HEK293T (cell line): ENCODE measurements at regions not wholly inside any gene's neighbourhood (a gene's known extent, or its start where the extent isn't known, plus 50 kb on each side); places are given as distances from the start of the nearest gene placed in this dataset.

Experiments
- CTCF ChIA-PET: fragments of 350-600 bp; formaldehyde crosslinking; extraction: SDS; loops from one replicate; lab custom pipeline; 2021; ENCODE audit warnings: antibody characterized with exemption, inconsistent platforms; lab: Yijun Ruan, JAX
- POLR2A ChIA-PET: fragments of 350-600 bp; formaldehyde crosslinking; extraction: SDS; loops from one replicate; lab custom pipeline; 2020; ENCODE audit warnings: antibody characterized with exemption, inconsistent platforms; lab: Yijun Ruan, JAX
- DNase-seq: peaks from one replicate; pipeline ENCODE4 v3.0.0; 2012; ENCODE audit warnings: mixed read lengths; ENCODE audit errors: extremely low spot score
- ARNT ChIP-seq: fragments of 450-650 bp; IDR thresholded peaks from 2 replicates; pipeline ENCODE4 v1.6.1; 2017; ENCODE audit warnings: mild to moderate bottlenecking
- BHLHE40 ChIP-seq: fragments of 450-650 bp; IDR thresholded peaks from 2 replicates; pipeline ENCODE4 v1.6.1; 2016; ENCODE audit warnings: mild to moderate bottlenecking, moderate library complexity, borderline replicate concordance
- CTBP1 ChIP-seq: fragments of 450-650 bp; IDR thresholded peaks from 2 replicates; pipeline ENCODE4 v1.6.1; 2016; ENCODE audit warnings: borderline replicate concordance
- ELF4 ChIP-seq: fragments of 450-650 bp; IDR thresholded peaks from 2 replicates; pipeline ENCODE4 v1.6.1; 2017; ENCODE audit warnings: antibody characterized with exemption
- FOXA1 ChIP-seq: fragments of 450-650 bp; IDR thresholded peaks from 2 replicates; pipeline ENCODE4 v1.6.1; 2016; ENCODE audit warnings: mild to moderate bottlenecking
- FOXK2 ChIP-seq: fragments of 450-650 bp; IDR thresholded peaks from 2 replicates; pipeline ENCODE4 v1.6.1; 2016; ENCODE audit warnings: mild to moderate bottlenecking
- FOXM1 ChIP-seq: fragments of 450-650 bp; IDR thresholded peaks from 2 replicates; pipeline ENCODE4 v1.6.1; 2017; ENCODE audit warnings: mild to moderate bottlenecking, borderline replicate concordance
- HDGF ChIP-seq: fragments of 450-650 bp; IDR thresholded peaks from 2 replicates; pipeline ENCODE4 v1.6.1; 2017; ENCODE audit warnings: antibody characterized with exemption, borderline replicate concordance
- L3MBTL2 ChIP-seq: fragments of 450-650 bp; conservative IDR thresholded peaks from 2 replicates; pipeline ENCODE4 v1.6.1; 2016; ENCODE audit warnings: mild to moderate bottlenecking
- LEF1 ChIP-seq: fragments of 450-650 bp; IDR thresholded peaks from 2 replicates; pipeline ENCODE4 v1.6.1; 2017; ENCODE audit warnings: mild to moderate bottlenecking, borderline replicate concordance
- NFRKB ChIP-seq: fragments of 450-650 bp; IDR thresholded peaks from 2 replicates; pipeline ENCODE4 v1.6.1; 2016; ENCODE audit warnings: mild to moderate bottlenecking, moderate library complexity
- SP1 ChIP-seq: fragments of 450-650 bp; IDR thresholded peaks from 2 replicates; pipeline ENCODE4 v1.6.1; 2017
- SUZ12 ChIP-seq: fragments of 450-650 bp; IDR thresholded peaks from 2 replicates; pipeline ENCODE4 v1.6.1; 2016; ENCODE audit warnings: mild to moderate bottlenecking
- TARDBP ChIP-seq: fragments of 450-650 bp; IDR thresholded peaks from 2 replicates; pipeline ENCODE4 v1.6.1; 2016
- ZNF384 ChIP-seq: fragments of 450-650 bp; IDR thresholded peaks from 2 replicates; pipeline ENCODE4 v1.6.1; 2016
- TF ChIP-seq, protein P1 (sequence below): fragments of 450-650 bp; IDR thresholded peaks from 2 replicates; pipeline ENCODE4 v1.6.1; 2016

DNA sequence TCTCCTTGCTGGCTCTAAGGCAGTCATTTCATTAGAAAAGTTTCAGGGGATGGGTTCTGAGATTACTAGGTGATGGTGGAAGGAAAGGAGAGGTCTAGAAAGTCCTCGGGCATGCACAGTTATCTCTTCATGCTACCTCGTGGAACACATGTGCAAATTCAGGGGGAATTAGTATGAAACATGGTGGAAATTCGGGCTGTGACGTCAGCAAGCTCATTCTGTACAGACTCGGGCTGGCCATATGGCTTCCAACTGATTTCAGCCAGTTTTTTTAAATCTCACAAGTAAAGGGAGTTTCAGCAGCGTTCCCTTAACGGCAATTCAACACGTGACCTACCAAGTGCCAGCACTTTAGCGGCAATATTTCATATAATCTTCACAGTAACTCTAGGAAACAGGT is 251.1 kb downstream of the TBL1XR1 start:
- TF ChIP-seq SP1 (no peak), CTBP1 (no peak), BHLHE40 (no peak), TARDBP (no peak), FOXA1 (no peak), NFRKB (no peak), ARNT (no peak), SUZ12 (no peak), HDGF (no peak), ZNF384 (no peak), FOXK2 (no peak), LEF1 (no peak), ELF4 (no peak), L3MBTL2 (no peak), FOXM1 (no peak)
- TF ChIP-seq, protein P1, sequence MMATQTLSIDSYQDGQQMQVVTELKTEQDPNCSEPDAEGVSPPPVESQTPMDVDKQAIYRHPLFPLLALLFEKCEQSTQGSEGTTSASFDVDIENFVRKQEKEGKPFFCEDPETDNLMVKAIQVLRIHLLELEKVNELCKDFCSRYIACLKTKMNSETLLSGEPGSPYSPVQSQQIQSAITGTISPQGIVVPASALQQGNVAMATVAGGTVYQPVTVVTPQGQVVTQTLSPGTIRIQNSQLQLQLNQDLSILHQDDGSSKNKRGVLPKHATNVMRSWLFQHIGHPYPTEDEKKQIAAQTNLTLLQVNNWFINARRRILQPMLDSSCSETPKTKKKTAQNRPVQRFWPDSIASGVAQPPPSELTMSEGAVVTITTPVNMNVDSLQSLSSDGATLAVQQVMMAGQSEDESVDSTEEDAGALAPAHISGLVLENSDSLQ, result no peak
- CTCF ChIA-PET, result no interaction called here

DNA sequence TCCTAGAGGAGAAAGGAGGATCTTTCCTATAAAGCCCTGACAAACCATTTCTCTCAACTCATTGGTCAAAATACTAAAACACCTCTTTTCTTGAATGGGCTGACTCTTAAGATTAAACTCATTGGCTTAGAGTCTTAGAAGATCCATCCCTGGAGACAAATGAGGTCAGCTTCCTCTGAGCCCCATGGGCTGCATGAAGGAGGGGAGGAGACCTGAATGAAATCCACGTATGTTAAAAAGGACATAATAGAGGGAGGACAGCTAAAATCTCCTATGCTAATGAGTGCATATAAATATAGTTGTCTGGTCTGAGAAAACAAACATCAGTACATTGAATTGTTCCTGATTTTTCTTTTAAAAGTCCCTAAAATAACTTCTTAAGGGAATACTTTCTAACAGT is 255.0 kb downstream of the TBL1XR1 start:
- ChIA-PET CTCF (no interaction called here), POLR2A (no interaction called here)
- TF ChIP-seq L3MBTL2 (no peak), NFRKB (no peak)
- no peak for DNase-seq

More for the DNA sequence above, 251.1 kb downstream of the TBL1XR1 start:
- POLR2A ChIA-PET, result no interaction called here
- DNase-seq, result no peak

DNA sequence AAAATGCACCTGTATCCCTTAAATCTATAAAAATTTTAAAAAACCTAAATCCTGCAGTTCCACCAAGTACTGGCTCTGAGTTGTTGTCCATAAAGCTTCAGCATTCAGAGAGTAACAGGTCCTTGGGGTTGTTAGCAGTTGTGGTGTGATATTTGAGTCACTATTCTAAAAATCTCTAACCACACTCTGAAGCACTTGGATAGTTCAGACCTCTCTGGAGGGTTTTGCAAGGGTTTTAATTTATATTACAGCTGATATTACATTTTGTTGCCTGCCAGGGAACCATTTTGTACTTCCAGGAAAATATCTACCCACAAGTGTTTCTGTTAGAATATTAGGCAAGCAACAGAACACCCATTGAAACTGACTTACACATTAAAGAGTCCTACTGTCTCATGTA is 255.6 kb downstream of the TBL1XR1 start:
- POLR2A ChIA-PET, result no interaction called here
- CTCF ChIA-PET, result no interaction called here
- TF ChIP-seq ELF4 (no peak), FOXK2 (no peak)
- no peak for DNase-seq

DNA sequence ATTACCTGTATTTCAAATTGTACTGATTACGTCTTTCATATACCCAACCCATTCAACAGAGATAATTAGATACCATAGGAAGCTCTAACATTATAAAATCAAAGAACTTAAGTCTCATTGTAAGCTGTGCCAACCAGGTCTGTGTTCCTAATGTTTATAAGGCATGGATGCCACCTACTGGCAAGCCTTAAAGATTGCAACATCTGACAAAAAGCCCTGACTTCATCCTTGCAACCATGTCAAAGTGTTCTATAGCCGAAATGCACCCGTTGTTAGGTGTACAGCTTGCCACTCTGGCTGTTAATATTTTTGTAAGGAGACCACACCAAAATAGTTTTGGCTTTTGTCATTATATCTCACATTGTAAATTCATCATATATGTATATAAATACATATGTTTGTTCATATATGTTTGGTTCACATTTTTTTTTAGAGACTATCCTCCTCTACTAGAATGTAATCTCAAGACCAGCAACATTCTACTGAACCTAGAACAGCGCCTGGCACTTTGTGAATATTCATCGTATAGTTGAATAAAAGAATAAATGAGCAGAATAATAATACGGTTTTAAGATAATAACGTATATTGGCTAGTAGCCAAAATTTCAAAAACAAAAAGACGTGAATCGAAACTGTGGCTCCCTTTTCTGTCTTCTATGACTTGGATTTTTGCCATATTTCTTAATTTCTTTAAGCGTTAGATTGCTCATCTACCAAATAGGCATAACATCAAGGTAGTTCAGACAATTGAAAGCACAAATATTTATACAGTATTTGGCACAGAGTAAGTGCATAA is 258.1 kb downstream of the TBL1XR1 start:
- POLR2A ChIA-PET, result no interaction called here
- peak; percentile 68 for DNase-seq
- TF ChIP-seq ARNT (no peak), NFRKB (no peak), HDGF (no peak), LEF1 (no peak), L3MBTL2 (no peak), FOXK2 (no peak), CTBP1 (no peak), FOXA1 (no peak), TARDBP (no peak), ZNF384 (no peak), SUZ12 (no peak), ELF4 (no peak)
- TF ChIP-seq, protein P1, result no peak
- CTCF ChIA-PET, result interaction anchor here (2.0 kb wide), 1 partner anchor 66 kb away, joined by 11 read pairs; no protein-coding TSS in a partner anchor

DNA sequence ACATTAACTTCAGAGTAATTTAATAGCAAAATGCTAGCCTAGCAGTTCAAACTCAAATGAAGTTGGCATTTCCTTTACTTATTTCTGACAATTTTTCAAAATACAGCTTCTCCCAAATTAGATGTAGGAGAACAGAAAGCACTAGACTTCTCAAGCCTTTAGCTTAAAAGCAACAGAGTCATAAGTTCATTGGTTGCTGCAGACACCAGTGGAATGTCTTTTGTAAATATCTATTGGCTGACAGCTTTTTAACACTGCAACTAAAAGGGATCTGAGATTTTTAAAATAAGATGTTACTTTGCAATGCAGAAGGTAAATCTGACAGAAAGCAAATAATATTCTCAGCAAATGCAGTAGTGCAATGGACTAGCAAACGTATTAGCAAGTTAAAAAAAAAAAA is 259.3 kb downstream of the TBL1XR1 start:
- CTCF ChIA-PET, result interaction anchor here (0.6 to 2.0 kb wide), 2 partner anchors 65 to 181 kb away, joined by 3 to 11 read pairs; no protein-coding TSS in a partner anchor
- DNase-seq, result no peak
- no peak for TF ChIP-seq LEF1
- no peak for TF ChIP-seq ELF4
- TF ChIP-seq L3MBTL2, result no peak
- no peak for TF ChIP-seq FOXM1
- POLR2A ChIA-PET, result no interaction called here

DNA sequence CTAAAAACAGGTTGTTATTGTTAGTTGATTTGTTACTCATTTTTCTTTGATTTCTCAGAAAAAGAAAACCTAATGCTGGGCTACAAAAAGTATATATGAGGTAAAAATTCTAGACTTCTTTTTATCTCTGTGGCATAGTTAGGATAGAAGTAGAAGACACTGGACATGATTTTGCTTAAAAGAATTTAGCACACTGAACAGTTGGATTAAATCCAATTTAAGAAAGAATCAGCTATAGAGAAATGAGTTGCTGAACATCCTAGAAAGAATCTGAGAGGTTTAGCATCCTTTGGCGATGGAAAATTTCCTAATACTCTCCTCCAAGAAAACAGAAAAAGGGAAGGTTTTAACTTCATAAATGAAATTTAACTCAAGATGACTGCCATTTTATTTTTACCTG is 259.7 kb downstream of the TBL1XR1 start:
- ChIA-PET POLR2A (no interaction called here), CTCF (interaction anchor here (2.0 kb wide), 1 partner anchor 64 kb away, joined by 11 read pairs; no protein-coding TSS in a partner anchor)
- TF ChIP-seq ZNF384, result no peak
- no peak for TF ChIP-seq TARDBP
- TF ChIP-seq LEF1, result no peak
- TF ChIP-seq, protein P1, result no peak
- no peak for TF ChIP-seq FOXA1
- TF ChIP-seq BHLHE40, result no peak
- no peak for TF ChIP-seq SP1
- TF ChIP-seq HDGF, result no peak
- TF ChIP-seq ELF4, result no peak
- TF ChIP-seq L3MBTL2, result no peak
- no peak for TF ChIP-seq SUZ12
- DNase-seq, result no peak
